ENCODE measurements at regions not wholly inside any gene's neighbourhood (a gene's known extent, or its start where the extent isn't known, plus 50 kb on each side); places are given as distances from the start of the nearest gene placed in this dataset.

GRCh38 chr14:89625731-89626232, 208.7 kb upstream of the FOXN3 start:
- DNase-seq = peak; percentile 64

GRCh38 chr14:89625244-89625713, 208.2 kb upstream of the FOXN3 start:
- DNase-seq = no peak

GRCh38 chr14:89624500-89625156, 207.6 kb upstream of the FOXN3 start:
- DNase-seq = no peak

- no peak for DNase-seq
Measured at GRCh38 chr14:89621791-89622638, 205.0 kb upstream of the FOXN3 start.

- peak; percentile 76 for DNase-seq
Measured at GRCh38 chr14:89621009-89621421, 204.0 kb upstream of the FOXN3 start.

GRCh38 chr14:89620436-89620835, 203.4 kb upstream of the FOXN3 start:
- no peak for DNase-seq

- no peak for DNase-seq
Measured at GRCh38 chr14:89619596-89619995, 202.6 kb upstream of the FOXN3 start.

GRCh38 chr14:89618811-89619551, 201.9 kb upstream of the FOXN3 start:
- DNase-seq = peak; percentile 86

GRCh38 chr14:89618330-89618708, 201.3 kb upstream of the FOXN3 start:
- DNase-seq = no peak

GRCh38 chr14:89617481-89618329, 200.7 kb upstream of the FOXN3 start:
- DNase-seq = peak; percentile 75

- DNase-seq = no peak
Measured at GRCh38 chr14:89616852-89617341, 199.9 kb upstream of the FOXN3 start.

GRCh38 chr14:89616425-89616824, 199.4 kb upstream of the FOXN3 start:
- DNase-seq = no peak

- no peak for DNase-seq
Measured at GRCh38 chr14:89615421-89615820, 198.4 kb upstream of the FOXN3 start.

GRCh38 chr14:89614009-89614691, 197.1 kb upstream of the FOXN3 start:
- no peak for DNase-seq

- no peak for DNase-seq
Measured at GRCh38 chr14:89613260-89614008, 196.4 kb upstream of the FOXN3 start.

- DNase-seq = no peak
Measured at GRCh38 chr14:89609500-89610100, 192.6 kb upstream of the FOXN3 start.

- DNase-seq = no peak
Measured at GRCh38 chr14:89607453-89607852, 190.4 kb upstream of the FOXN3 start.

GRCh38 chr14:89603938-89604480, 187.0 kb upstream of the FOXN3 start:
- no peak for DNase-seq

- no peak for DNase-seq
Measured at GRCh38 chr14:89600950-89601826, 184.2 kb upstream of the FOXN3 start.

Data from activated CD8-positive, alpha-beta memory T cell treated with anti-CD3 and anti-CD28 coated beads, Interleukin-2, amount 50 U/mL, for 48 hours (primary cell).